HCT116 (cell line): ENCODE measurements at regions not wholly inside any gene's neighbourhood (a gene's known extent, or its start where the extent isn't known, plus 50 kb on each side); places are given as distances from the start of the nearest gene placed in this dataset.

Experiments used
- ATAC-seq: fragments of 200-7000 bp; cut with Tn5 transposase; 2 replicates; pipeline ENCODE4 v1.9.1; 2020; ENCODE audit warnings: mild to moderate bottlenecking, moderate library complexity
- BruUV-seq: library from RNA; stranded (reverse); fragments of 400-500 nt; replicated peaks from 2 replicates; lab custom pipeline; 2021; lab: Mats Ljungman, UMichigan
- CTCF ChIA-PET: fragments of 300-600 bp; sonication (Branson Sonifier 250); formaldehyde crosslinking; loops from one replicate; lab custom pipeline; 2021; ENCODE audit warnings: antibody characterized with exemption; lab: Charles Lee
- POLR2A ChIA-PET: fragments of 300-600, 350-600 bp; sonication (Branson Sonifier 250); formaldehyde crosslinking; loops from one replicate; lab custom pipeline; 2021; ENCODE audit warnings: antibody characterized with exemption; lab: Charles Lee
- RAD21 ChIA-PET, 2 experiments: fragments of 300-600 bp; sonication (Branson Sonifier 250); formaldehyde crosslinking; loops; one replicate each; lab custom pipeline; 2023; ENCODE audit warnings: low total read pairs in 2 of 2; ENCODE audit not compliant: uncharacterized antibody in 2 of 2, unreplicated experiment in 2 of 2, low non-redundant PET in 1 of 2; lab: Charles Lee
- DNase-seq: peaks from one replicate; pipeline ENCODE4 v3.0.0-alpha.2; 2010; ENCODE audit warnings: low read depth, low spot score
- H2AFZ ChIP-seq: fragments of 200-600 bp; shearing (Covaris generic), sonication (generic); 2 replicates; pipeline ENCODE4 v1.6.1; 2017; ENCODE audit warnings: low read depth, mixed run types, mixed read lengths, antibody characterized with exemption, low read length; ENCODE audit not compliant: poor library complexity, severe bottlenecking
- H3K27ac ChIP-seq: 2 replicates; pipeline ENCODE4 v1.5.1; 2012; ENCODE audit warnings: low read depth, low read length
- H3K27me3 ChIP-seq: fragments of 200-600 bp; sonication (generic); 2 replicates; pipeline ENCODE4 v1.6.1; 2016; ENCODE audit warnings: mixed run types, low read length, mixed read lengths; ENCODE audit not compliant: insufficient read depth
- H3K36me3 ChIP-seq, 2 experiments: fragments of 200-500 bp in 1 of 2; fragments of 200-600 bp in 1 of 2; sonication (Bioruptor generic) in 1 of 2; sonication (generic) in 1 of 2; 2 replicates each; pipeline versions ENCODE4 v1.5.1 to v1.6.1; 2014 to 2016; ENCODE audit warnings: low read length in 2 of 2, inconsistent platforms in 1 of 2, mixed read lengths in 1 of 2, mixed run types in 1 of 2; ENCODE audit not compliant: insufficient read depth in 2 of 2, control insufficient read depth in 1 of 2
- H3K4me1 ChIP-seq, 2 experiments: fragments of 200-600 bp in 1 of 2; sonication (generic) in 1 of 2; 2 replicates each; pipeline versions ENCODE4 v1.5.1 to v1.6.1; 2012 to 2017; ENCODE audit warnings: low read length in 2 of 2, inconsistent platforms in 1 of 2, mild to moderate bottlenecking in 1 of 2, mixed read lengths in 1 of 2, mixed run types in 1 of 2, moderate library complexity in 1 of 2; ENCODE audit not compliant: insufficient read depth in 2 of 2, control insufficient read depth in 1 of 2
- H3K4me2 ChIP-seq: fragments of 200-600 bp; sonication (generic); 2 replicates; pipeline ENCODE4 v1.6.1; 2017; ENCODE audit warnings: mixed run types, low read length, mixed read lengths
- H3K4me3 ChIP-seq, 2 experiments: fragments of 200-600 bp in 1 of 2; sonication (generic) in 1 of 2; replicated peaks in 1 of 2; 2 replicates each; pipeline ENCODE4 v1.5.1; 2011 to 2016; ENCODE audit warnings: low read length in 2 of 2, control low read depth in 1 of 2, low read depth in 1 of 2, mild to moderate bottlenecking in 1 of 2, mixed read lengths in 1 of 2, mixed run types in 1 of 2
- H3K79me2 ChIP-seq: fragments of 200-600 bp; sonication (generic); 2 replicates; pipeline ENCODE4 v1.6.1; 2017; ENCODE audit warnings: mild to moderate bottlenecking, mixed run types, low read length, moderate library complexity, mixed read lengths; ENCODE audit not compliant: insufficient read depth
- H3K9ac ChIP-seq: fragments of 200-600 bp; sonication (generic); 2 replicates; pipeline ENCODE4 v1.6.1; 2016; ENCODE audit warnings: low read length, mixed read lengths
- H3K9me2 ChIP-seq: fragments of 200-600 bp; sonication (generic), shearing (Covaris generic); 2 replicates; pipeline ENCODE4 v1.6.1; 2017; ENCODE audit warnings: mixed run types, mild to moderate bottlenecking, moderate library complexity; ENCODE audit not compliant: insufficient read depth
- H3K9me3 ChIP-seq, 2 experiments: fragments of 200-500 bp in 1 of 2; fragments of 200-600 bp in 1 of 2; sonication (Bioruptor generic) in 1 of 2; sonication (generic) in 1 of 2; 2 replicates each; pipeline ENCODE4 v1.6.1; 2014 to 2017; ENCODE audit warnings: low read length in 2 of 2, mixed read lengths in 2 of 2, inconsistent platforms in 1 of 2, low read depth in 1 of 2, mild to moderate bottlenecking in 1 of 2, mixed run types in 1 of 2, moderate library complexity in 1 of 2; ENCODE audit not compliant: control insufficient read depth in 1 of 2, insufficient read depth in 1 of 2
- H4K20me1 ChIP-seq: fragments of 200-600 bp; sonication (generic), shearing (Covaris generic); 2 replicates; pipeline ENCODE4 v1.6.1; 2017; ENCODE audit warnings: mixed run types, mild to moderate bottlenecking, moderate library complexity; ENCODE audit not compliant: insufficient read depth
- CBX3 ChIP-seq: IDR thresholded peaks from 2 replicates; pipeline ENCODE4 v1.6.1; 2012; ENCODE audit warnings: low read depth
- CEBPB ChIP-seq: IDR thresholded peaks from 2 replicates; pipeline ENCODE4 v1.6.1; 2012; ENCODE audit warnings: low read depth
- CTCF ChIP-seq, 3 experiments: fragments of 200-600 bp in 1 of 3; sonication (generic) in 1 of 3; IDR thresholded peaks in 2 of 3; conservative IDR thresholded peaks in 1 of 3; 2 replicates each; pipeline ENCODE4 v1.5.1; 2012 to 2017; ENCODE audit warnings: low read depth in 2 of 3, low read length in 2 of 3, antibody characterized with exemption in 1 of 3, borderline replicate concordance in 1 of 3, control low read depth in 1 of 3, mild to moderate bottlenecking in 1 of 3, mixed read lengths in 1 of 3, mixed run types in 1 of 3, moderate library complexity in 1 of 3; ENCODE audit not compliant: insufficient read depth in 1 of 3
- EGR1 ChIP-seq: IDR thresholded peaks from 2 replicates; pipeline ENCODE4 v1.6.1; 2012; ENCODE audit warnings: low read depth
- ELF1 ChIP-seq: IDR thresholded peaks from 2 replicates; pipeline ENCODE4 v1.6.1; 2012; ENCODE audit warnings: low read depth, borderline replicate concordance
- EZH2 ChIP-seq: fragments of 200-600 bp; sonication (generic); IDR thresholded peaks from 2 replicates; pipeline ENCODE4 v1.6.1; 2017; ENCODE audit warnings: antibody characterized with exemption, mixed run types
- EZH2phosphoT487 ChIP-seq: fragments of 200-600 bp; IDR thresholded peaks from 2 replicates; pipeline ENCODE4 v1.6.1; 2018; ENCODE audit warnings: antibody characterized with exemption, borderline replicate concordance
- FOSL1 ChIP-seq: IDR thresholded peaks from 2 replicates; pipeline ENCODE4 v1.6.1; 2012; ENCODE audit warnings: low read depth
- JUND ChIP-seq: IDR thresholded peaks from 2 replicates; pipeline ENCODE4 v1.6.1; 2012
- POLR2A ChIP-seq: IDR thresholded peaks from 2 replicates; pipeline ENCODE4 v1.7.0; 2011; ENCODE audit warnings: borderline replicate concordance; ENCODE audit not compliant: insufficient read depth, insufficient read length; ENCODE audit errors: extremely low read depth
- RAD21 ChIP-seq: IDR thresholded peaks from 2 replicates; pipeline ENCODE4 v1.6.1; 2012; ENCODE audit warnings: low read depth, mild to moderate bottlenecking
- SIN3A ChIP-seq: IDR thresholded peaks from 2 replicates; pipeline ENCODE4 v1.6.1; 2012; ENCODE audit warnings: low read depth
- SP1 ChIP-seq: IDR thresholded peaks from 2 replicates; pipeline ENCODE4 v1.6.1; 2012; ENCODE audit warnings: low read depth
- SRF ChIP-seq: IDR thresholded peaks from 2 replicates; pipeline ENCODE4 v1.6.1; 2012; ENCODE audit warnings: low read depth
- YY1 ChIP-seq: IDR thresholded peaks from 2 replicates; pipeline ENCODE4 v1.6.1; 2011; ENCODE audit warnings: low read length, low read depth, moderate library complexity, mild to moderate bottlenecking; ENCODE audit not compliant: insufficient replicate concordance; ENCODE audit errors: extremely low read depth
- ZFX ChIP-seq: fragments of 450-650 bp; IDR thresholded peaks from 2 replicates; pipeline ENCODE4 v1.6.1; 2017
- ZNF274 ChIP-seq: fragments of 200-500 bp; sonication (Bioruptor generic); IDR thresholded peaks from 2 replicates; pipeline ENCODE4 v1.6.1; 2014; ENCODE audit warnings: mild to moderate bottlenecking, low read depth, low read length, inconsistent platforms
- intact Hi-C: fragments of 100-400 bp; cut with micrococcal nuclease; formaldehyde crosslinking; loops from 2 replicates; pipeline ENCODE4 v1.10.0; 2022
- TF ChIP-seq, protein P1 (sequence below): IDR thresholded peaks from 2 replicates; pipeline ENCODE4 v1.6.1; 2012

DNA sequence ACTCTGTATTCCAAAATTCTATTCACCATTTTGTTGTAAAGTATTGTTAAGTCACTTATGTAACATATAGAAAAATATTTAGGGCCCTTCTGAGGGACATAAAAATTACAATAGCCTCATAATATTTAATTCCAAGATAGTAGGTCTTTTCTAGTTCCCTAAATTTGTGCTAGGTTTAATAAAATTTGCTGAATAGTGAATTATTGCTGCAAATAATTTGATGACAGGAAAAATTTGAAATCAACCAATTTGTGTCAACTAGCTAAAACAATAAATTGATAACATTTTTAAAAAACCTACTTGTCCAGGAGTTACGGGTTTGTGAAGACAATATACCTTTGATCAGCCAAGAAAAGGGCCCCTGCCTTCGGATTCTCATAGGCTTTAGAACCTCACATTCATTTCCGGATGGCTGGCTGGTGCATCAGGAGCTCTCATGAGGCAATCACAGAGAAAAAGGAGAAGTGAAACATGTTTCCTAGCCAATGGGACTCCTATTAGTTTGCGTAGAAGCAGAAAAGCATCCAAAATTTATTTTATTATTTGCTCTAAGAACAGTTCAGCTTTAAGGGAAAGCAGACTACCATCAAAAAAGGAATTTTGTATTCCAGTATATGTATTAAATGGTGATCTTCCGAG is 177.2 kb downstream of the LRRC3B start:
- Histone ChIP-seq H2AFZ (no peak overlapping the region), H3K4me2 (no peak overlapping the region), H4K20me1 (no peaks in the 10 kb centered on the region; the same call in 1 of the 2 replicates), H3K9me2 (no peaks in the 10 kb centered on the region), H3K9me3 (no peaks in the 10 kb centered on the region), H3K27me3 (no peaks in the 10 kb centered on the region), H3K79me2 (no peaks in the 10 kb centered on the region), H3K4me1 (no peaks in the 10 kb centered on the region), H3K4me3 (no peak overlapping the region), H3K36me3 (no peaks in the 10 kb centered on the region), H3K9ac (no peak overlapping the region), H3K27ac (no peak overlapping the region)
- no TSS peak for BruUV-seq
- TF ChIP-seq EZH2 (no peak), YY1 (no peak), EZH2phosphoT487 (no peak), RAD21 (no peak), JUND (no peak), EGR1 (no peak), ZNF274 (no peak)
- intact Hi-C loops: no loop called here
- no peak for DNase-seq
- no peak for ATAC-seq
- RAD21 ChIA-PET: no interaction called here
- POLR2A ChIA-PET: no interaction called here
- CTCF ChIA-PET: no interaction called here

- no peaks in the 10 kb centered on the region for H3K9me2 ChIP-seq
- H3K9me3 ChIP-seq: no peaks in the 10 kb centered on the region
- intact Hi-C loops: no loop called here
- TF ChIP-seq SP1: no peak
- no peak for TF ChIP-seq CTCF (IDR thresholded peaks at IDR 0.05 in 2 of 3, conservative IDR thresholded peaks at IDR 0.05 in 1 of 3; ENCODE audit: borderline replicate concordance in 1 of 3, insufficient read depth in 1 of 3, low read depth in 2 of 3, low read length in 2 of 3)
- no peak for TF ChIP-seq ZFX
- no peak for TF ChIP-seq RAD21
- TF ChIP-seq SIN3A: no peak
- no peak for TF ChIP-seq ELF1
- TF ChIP-seq FOSL1: no peak
- TF ChIP-seq, protein P1, sequence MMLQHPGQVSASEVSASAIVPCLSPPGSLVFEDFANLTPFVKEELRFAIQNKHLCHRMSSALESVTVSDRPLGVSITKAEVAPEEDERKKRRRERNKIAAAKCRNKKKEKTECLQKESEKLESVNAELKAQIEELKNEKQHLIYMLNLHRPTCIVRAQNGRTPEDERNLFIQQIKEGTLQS: no peak
- no peak for TF ChIP-seq EZH2phosphoT487
- no peak for TF ChIP-seq CBX3
- no peak for TF ChIP-seq CEBPB
- TF ChIP-seq EGR1: no peak
- TF ChIP-seq POLR2A: no peak
- TF ChIP-seq SRF: no peak
- H3K79me2 ChIP-seq: no peaks in the 10 kb centered on the region
- H3K27ac ChIP-seq: no peak overlapping the region
- H4K20me1 ChIP-seq: no peaks in the 10 kb centered on the region; the same call in 1 of the 2 replicates
- no peak overlapping the region for H3K4me2 ChIP-seq
- H3K9ac ChIP-seq: no peak overlapping the region
- no peaks in the 10 kb centered on the region for H3K4me1 ChIP-seq
- no TSS peak for BruUV-seq
- H3K36me3 ChIP-seq: no peaks in the 10 kb centered on the region
- H2AFZ ChIP-seq: no peak overlapping the region
- DNase-seq (no peak), ATAC-seq (no peak)
- no peak overlapping the region for H3K4me3 ChIP-seq
- RAD21 ChIA-PET: no interaction called here
- CTCF ChIA-PET: no interaction called here
- POLR2A ChIA-PET: no interaction called here
- no peaks in the 10 kb centered on the region for H3K27me3 ChIP-seq
Measured at GRCh38 chr3:26807272-26807671, 184.7 kb downstream of the LRRC3B start.
